HG03342 (cell line): ENCODE measurements at regions not wholly inside any gene's neighbourhood (a gene's known extent, or its start where the extent isn't known, plus 50 kb on each side); places are given as distances from the start of the nearest gene placed in this dataset.
A peak's percentile ranks its signal among the peaks of the same experiment; 100 is the strongest.
"Not testable (repeated sequence)": the region's sequence is repeated elsewhere in the genome, so short reads cannot be mapped to it uniquely, and the experiment has no call there.

Experiments used
- ATAC-seq: cut with Tn5 transposase; IDR thresholded peaks from one replicate; pipeline ENCODE4 v1.9.1; 2021; ENCODE audit warnings: mild to moderate bottlenecking, moderate library complexity; ENCODE audit not compliant: unreplicated experiment

DNA sequence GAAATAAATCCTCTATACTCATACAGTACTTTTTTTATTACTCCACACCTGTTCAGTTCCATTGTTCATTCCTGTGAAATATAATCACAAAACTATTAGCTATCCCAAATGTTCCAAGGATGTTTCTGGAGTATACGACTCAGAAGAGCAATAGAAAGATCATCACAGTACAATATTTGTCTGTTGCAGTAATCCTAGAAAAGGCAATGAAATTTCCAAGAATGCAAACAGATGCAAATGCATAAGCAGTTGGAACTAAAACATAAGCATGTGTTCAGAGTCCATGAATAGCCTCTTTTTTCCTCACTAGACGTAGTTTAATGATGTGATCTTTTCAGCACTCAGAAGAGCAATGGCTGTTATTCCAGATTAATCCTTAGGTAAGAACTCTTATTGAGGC, 55.2 kb downstream of the RTL3 start:
- ATAC-seq: no peak

DNA sequence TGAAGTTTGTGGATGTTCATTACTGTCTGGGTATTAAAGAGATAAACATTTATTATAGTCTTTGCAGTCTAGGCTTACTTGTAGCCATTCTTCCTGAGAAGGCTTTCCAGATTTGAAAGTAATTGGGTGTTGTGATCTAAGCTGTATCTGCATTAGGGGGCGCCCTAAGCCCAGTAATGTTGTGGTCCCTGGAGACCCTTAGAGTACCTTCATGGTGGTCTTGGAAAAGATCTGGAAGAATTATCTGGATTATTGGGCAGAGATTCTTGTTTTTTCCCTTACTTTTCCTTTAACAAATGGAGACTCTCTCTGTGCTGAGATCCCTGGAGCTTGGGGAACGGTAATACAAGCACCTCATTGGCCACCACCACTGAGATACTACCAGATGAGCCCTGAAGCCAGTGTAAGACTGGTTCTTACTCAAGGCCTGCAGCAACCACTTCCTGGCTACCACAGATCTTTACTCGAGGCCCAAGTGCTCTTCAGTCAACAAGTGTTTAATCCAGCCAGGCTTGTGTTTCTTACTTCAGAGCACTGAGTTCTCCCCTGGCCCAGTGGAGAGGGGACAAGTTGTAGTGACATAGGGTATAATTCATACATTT, 63.1 kb downstream of the RTL3 start:
- no peak for ATAC-seq

DNA sequence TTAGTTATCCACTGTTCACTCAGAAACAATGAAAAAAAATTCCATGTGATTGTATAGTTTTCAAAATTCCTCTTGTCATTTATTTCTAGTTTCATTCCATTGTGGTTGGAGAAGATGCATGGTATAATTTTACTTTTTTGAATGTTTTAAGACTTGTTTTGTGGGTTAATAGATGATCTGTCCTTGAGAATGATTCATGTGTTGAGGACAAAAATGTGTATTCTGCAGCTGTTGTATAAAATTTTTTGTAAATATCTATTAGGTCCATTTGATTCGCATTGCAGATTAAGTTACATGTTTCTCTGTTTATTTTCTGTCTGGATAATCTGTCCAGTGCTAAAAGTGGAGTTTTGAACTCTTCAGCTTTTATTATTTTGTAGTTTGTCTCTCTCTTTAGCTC, 65.4 kb downstream of the RTL3 start:
- no peak for ATAC-seq

- ATAC-seq: no peak
These were observed 67.1 kb downstream of the RTL3 start for GRCh38 chrX:78592030-78592429.

GRCh38 chrX:78574306-78574705, 84.8 kb downstream of the RTL3 start:
- no peak for ATAC-seq

DNA sequence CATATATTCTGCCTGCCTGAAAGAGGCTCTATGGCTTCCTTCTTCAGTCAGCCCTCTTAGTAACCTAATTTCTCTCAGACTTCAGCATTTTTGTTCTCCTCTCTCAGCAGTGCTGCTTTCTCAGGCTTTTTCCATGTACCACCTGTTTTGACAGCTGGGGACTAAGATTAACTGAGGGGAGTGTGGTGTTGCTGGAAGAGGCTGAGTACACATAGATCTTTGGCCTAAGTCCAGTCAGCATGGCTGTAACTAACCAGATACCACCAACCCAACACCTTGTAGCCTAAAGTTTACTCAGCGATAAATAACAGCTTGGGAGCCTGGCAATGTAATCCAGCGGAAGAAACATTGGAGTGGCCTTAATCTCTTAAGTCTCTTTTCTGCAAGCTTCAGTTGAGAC, 85.5 kb downstream of the RTL3 start:
- ATAC-seq: no peak

DNA sequence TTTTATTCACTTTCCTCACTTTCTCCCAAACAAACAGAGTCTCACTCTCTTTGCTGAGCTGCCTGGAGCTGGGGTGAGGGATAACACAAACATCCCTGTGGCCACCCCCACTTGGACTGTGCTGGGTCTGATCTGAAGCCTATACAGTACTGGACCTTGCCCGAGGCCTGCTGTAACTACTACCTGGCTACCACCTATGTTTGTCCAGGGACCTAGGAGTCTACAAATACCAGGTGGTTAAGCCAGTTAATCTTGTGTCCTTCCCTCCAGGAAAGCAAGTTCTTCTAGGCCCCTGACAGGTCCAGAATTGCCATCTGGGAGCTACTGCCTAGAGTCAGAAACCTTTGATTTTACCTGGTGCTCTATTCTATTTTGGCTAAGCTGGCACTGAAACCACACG, 87.3 kb downstream of the RTL3 start:
- ATAC-seq: no peak

- ATAC-seq: no peak
These were observed 103.6 kb downstream of the RTL3 start for GRCh38 chrX:78555401-78555980.

- ATAC-seq: not testable (repeated sequence)
These were observed 106.5 kb downstream of the RTL3 start for GRCh38 chrX:78552628-78553027.

DNA sequence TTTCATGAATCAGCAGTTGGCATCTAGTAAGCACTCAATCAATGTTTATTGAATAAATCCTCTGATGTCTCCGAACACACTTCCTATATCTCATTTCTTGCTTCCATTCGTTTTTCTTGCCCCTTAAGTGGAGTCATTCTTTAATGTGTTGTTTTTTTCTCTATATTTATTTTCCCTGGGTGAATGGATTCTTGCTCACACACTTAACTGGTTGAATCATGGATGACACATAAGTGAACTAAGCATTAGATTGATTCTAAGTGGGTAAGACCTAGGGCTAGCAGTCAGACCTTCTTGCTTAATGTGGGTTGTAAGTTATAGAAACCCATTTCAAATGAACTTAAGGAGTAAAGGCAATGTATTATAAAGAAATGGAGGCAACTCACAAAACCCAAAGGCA, 111.1 kb downstream of the RTL3 start:
- ATAC-seq: no peak

- no peak for ATAC-seq
These were observed 113.9 kb downstream of the RTL3 start for GRCh38 chrX:78545233-78545632.

- ATAC-seq: no peak
These were observed 115.8 kb downstream of the RTL3 start for GRCh38 chrX:78543281-78543680.

DNA sequence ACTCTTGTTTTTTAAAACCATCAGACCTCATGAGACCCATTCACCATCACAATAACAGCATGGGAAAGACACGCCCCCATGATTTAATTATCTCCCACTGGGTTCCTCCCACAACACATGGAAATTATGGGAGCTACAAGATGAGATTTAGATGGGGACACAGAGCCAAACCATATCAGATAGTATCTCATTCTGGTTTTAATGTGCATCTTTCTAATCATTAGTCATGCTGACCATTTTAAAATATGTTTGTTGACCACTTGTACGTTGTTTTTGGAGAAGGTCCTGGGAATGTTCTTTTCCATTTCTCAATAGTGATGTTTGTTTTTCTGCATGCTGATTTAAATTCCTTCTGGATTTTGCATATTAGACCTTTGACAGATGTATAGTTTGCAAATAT, 119.0 kb downstream of the RTL3 start:
- ATAC-seq: no peak

DNA sequence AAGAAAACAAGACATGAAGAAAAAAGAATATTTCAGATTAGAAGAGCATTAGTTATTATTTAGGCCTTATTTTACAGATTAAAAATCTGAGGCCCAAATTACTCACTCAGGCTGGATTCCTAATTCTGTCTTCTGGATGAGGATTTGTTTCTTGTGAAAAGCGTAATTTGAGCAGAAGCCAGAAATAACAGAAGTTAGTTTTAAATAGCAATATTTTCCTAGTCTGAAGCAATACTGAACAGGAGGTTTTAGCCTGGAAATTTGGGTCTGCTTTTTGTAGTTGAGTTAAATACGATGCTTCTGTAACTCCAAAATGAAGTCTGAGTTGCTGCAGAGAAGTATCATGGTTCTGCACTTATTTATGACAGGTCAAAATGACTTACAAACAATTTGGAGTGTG, 124.9 kb downstream of the RTL3 start:
- ATAC-seq: no peak

DNA sequence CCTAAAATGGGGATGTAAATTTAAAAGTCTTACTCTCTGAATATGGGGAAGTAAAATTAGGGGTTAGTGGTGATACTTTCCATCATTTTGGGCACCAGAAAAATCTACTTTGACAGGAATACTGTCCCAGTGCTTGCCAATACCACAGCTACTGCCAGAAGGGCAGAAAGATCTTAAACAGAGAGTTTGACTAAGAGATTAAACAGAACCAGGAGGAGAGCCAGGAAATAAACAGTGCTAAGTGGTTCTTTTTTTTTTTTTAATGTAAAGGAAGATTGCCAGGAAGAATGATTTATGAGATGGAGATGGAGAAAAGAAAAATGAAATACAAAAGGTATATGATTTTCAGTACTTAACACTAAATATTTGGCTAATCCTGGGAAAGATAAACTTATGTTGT, 126.8 kb downstream of the RTL3 start:
- ATAC-seq: no peak

DNA sequence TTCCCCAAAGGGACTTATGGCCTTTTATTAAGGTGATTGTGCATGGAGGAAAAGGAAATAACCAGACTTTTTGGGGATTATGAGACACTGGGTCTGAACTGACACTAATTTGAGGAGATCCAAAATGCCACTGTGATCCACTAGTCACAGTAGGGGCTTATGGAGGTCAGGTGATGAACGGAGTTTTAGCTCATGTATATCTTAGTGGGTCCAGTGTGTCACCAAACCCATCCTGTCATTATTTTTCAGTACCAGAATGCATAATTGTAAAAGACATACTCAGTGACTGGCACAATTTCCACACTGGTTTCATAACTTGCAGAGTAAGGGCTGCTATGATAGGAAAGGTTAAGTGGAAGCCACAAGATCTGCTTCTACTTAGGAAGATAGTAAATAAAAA, 131.3 kb downstream of the RTL3 start:
- ATAC-seq: no peak

DNA sequence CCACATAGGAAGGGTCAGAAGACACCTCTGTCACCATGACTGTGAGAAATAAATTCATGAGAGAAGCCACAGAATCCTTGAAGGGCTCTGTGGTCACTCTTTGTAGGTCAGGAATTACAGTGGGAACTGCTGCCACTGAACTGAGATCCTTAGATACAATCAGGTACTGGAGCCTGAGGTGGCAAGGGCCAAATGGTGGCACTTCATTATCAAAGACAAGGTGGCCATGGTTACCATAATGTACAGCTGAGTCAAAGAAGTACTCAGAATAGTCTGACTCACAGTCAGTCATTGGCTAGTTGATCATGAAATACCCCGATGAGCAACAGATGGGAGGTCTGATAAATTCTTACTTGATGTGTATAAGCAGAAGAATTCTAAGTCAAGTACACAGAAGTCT, 131.9 kb downstream of the RTL3 start:
- no peak for ATAC-seq

DNA sequence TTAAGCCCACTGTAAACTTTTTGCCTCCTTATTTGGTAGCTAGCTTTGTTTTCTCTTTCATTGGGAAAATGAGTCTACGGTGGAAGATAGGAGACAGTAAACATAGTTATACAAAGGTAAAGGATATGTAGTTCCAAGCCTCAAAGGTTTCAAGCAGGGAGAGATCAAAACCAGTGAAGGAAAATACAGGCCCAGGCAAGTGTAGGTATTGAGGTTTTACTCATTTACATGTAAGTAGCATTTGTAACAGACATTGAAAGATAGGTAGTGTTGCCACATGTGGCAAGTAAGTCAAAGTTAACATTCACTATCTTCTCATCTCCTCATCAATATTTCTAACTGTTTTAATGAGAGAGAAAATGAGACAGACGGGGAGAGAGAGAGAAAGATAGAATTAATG, 136.5 kb downstream of the RTL3 start:
- ATAC-seq: no peak

GRCh38 chrX:78517124-78517523, 142.0 kb downstream of the RTL3 start:
- ATAC-seq: peak; percentile 79

GRCh38 chrX:78514852-78515251, 144.3 kb downstream of the RTL3 start:
- ATAC-seq: no peak

DNA sequence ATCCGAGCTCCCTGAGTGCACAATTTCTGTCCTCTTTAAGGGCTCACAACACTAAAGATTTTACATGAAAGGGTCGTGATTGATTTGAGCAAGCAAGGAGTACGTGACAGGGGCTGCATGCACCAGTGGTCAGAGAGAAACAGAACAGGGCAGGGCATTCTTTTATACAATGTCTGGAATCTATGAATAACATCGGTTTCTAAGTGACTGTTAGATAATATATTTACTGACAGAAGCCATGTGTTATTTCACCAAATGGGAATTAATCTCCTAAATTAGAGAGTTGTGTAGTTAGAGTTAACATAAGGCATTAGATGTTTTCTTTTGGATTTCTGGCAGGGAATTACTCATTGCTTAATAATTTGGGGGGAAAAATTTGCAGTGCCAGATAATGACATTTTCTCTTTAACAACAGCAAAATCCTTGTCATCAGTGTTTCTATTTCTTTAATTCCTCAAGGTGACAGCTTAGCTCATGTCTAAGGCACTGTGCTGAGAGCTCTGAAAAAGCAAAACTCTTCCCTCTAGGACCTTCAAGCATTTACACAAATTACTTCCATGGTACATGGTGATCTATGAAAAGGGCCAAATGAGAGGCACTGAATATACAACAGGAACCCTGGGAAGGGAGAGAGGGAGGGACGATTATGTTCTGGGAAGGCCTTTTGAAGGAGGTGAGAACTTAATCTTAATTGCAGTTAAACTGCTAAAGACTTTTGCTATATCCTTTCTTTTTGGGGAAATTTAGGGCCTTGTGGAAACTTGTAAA, 145.0 kb downstream of the RTL3 start:
- no peak for ATAC-seq

GRCh38 chrX:78506248-78506647, 152.9 kb downstream of the RTL3 start:
- no peak for ATAC-seq
